Panc1 (cell line): ENCODE measurements at regions not wholly inside any gene's neighbourhood (a gene's known extent, or its start where the extent isn't known, plus 50 kb on each side); places are given as distances from the start of the nearest gene placed in this dataset.

ENCODE experiments used
- ATAC-seq: fragments of 200-7000 bp; cut with Tn5 transposase; 2 replicates; pipeline ENCODE4 v1.9.1; 2020; ENCODE audit warnings: mild to moderate bottlenecking, moderate library complexity
- BruUV-seq: library from RNA; stranded (reverse); fragments of 400-500 nt; replicated peaks from 2 replicates; lab custom pipeline; 2021; lab: Mats Ljungman, UMichigan
- CTCF ChIA-PET: fragments of 300-600 bp; sonication (Branson Sonifier 250); formaldehyde crosslinking; loops from one replicate; lab custom pipeline; 2022; ENCODE audit warnings: antibody characterized with exemption; lab: Charles Lee
- POLR2A ChIA-PET: fragments of 300-600 bp; sonication (Branson Sonifier 250); formaldehyde crosslinking; loops from one replicate; lab custom pipeline; 2022; ENCODE audit warnings: antibody characterized with exemption; lab: Charles Lee
- DNase-seq: peaks from one replicate; pipeline ENCODE4 v3.0.0-alpha.2; 2010; ENCODE audit warnings: low read depth, low spot score
- H3K27ac ChIP-seq: 2 replicates; pipeline ENCODE4 v1.5.1; 2011; ENCODE audit warnings: mild to moderate bottlenecking, low read length, inconsistent platforms
- H3K27me3 ChIP-seq: fragments of 200-500 bp; sonication (Bioruptor generic); 2 replicates; pipeline ENCODE4 v1.6.0; 2014; ENCODE audit warnings: low read length, inconsistent platforms; ENCODE audit not compliant: control insufficient read depth, insufficient read depth
- H3K36me3 ChIP-seq: fragments of 200-500 bp; sonication (Bioruptor generic); 2 replicates; pipeline ENCODE4 v1.5.1; 2014; ENCODE audit warnings: inconsistent platforms, mild to moderate bottlenecking, low read length, moderate library complexity; ENCODE audit not compliant: control insufficient read depth, insufficient read depth
- H3K4me1 ChIP-seq: 2 replicates; pipeline ENCODE4 v1.5.1; 2011; ENCODE audit warnings: inconsistent platforms, mild to moderate bottlenecking, low read length, moderate library complexity; ENCODE audit not compliant: control insufficient read depth, insufficient read depth
- H3K4me3 ChIP-seq, 2 experiments: 2 replicates each; pipeline ENCODE4 v1.5.1; 2011 to 2012; ENCODE audit warnings: low read depth in 2 of 2, low read length in 2 of 2, mild to moderate bottlenecking in 2 of 2, inconsistent platforms in 1 of 2, moderate library complexity in 1 of 2
- H3K9me3 ChIP-seq: fragments of 200-500 bp; sonication (Bioruptor generic); 2 replicates; pipeline ENCODE4 v1.5.1; 2014; ENCODE audit warnings: low read depth, mild to moderate bottlenecking, inconsistent platforms, low read length, moderate library complexity; ENCODE audit not compliant: control insufficient read depth, insufficient read depth
- CTCF ChIP-seq: fragments of 450-650 bp; IDR thresholded peaks from 2 replicates; pipeline ENCODE4 v1.5.1; 2017; ENCODE audit warnings: mild to moderate bottlenecking
- POLR2AphosphoS5 ChIP-seq: IDR thresholded peaks from 2 replicates; pipeline ENCODE4 v1.6.1; 2012; ENCODE audit warnings: mild to moderate bottlenecking, low read depth, low read length, moderate library complexity
- REST ChIP-seq, 2 experiments: IDR thresholded peaks; 2 replicates each; pipeline ENCODE4 v1.6.1; 2011 to 2012; ENCODE audit warnings: low read depth in 2 of 2, control low read depth in 1 of 2, low read length in 1 of 2, mild to moderate bottlenecking in 1 of 2, moderate library complexity in 1 of 2; ENCODE audit not compliant: insufficient read depth in 1 of 2
- SIN3A ChIP-seq: IDR thresholded peaks from 2 replicates; pipeline ENCODE4 v1.6.1; 2012; ENCODE audit warnings: low read depth, mild to moderate bottlenecking, low read length, moderate library complexity, borderline replicate concordance; ENCODE audit not compliant: insufficient read depth
- TCF7L2 ChIP-seq: IDR thresholded peaks from 2 replicates; pipeline ENCODE4 v1.6.1; 2011; ENCODE audit warnings: mild to moderate bottlenecking, low read depth, low read length, inconsistent platforms
- in situ Hi-C: cut with HindIII; loops from 2 replicates; pipeline ENCODE4 v1.10.0; 2016; ENCODE audit warnings: low sequenced_read_pairs, low pct_unique_long_range_greater_than_20kb
- intact Hi-C: fragments of 100-400 bp; cut with micrococcal nuclease; formaldehyde crosslinking; loops from one replicate; pipeline ENCODE4 v1.10.0; 2022; ENCODE audit not compliant: unreplicated experiment

- Histone ChIP-seq H3K27ac (no peak overlapping the region), H3K36me3 (no peaks in the 10 kb centered on the region), H3K4me3 (no peak overlapping the region), H3K9me3 (no peaks in the 10 kb centered on the region), H3K4me1 (no peaks in the 10 kb centered on the region), H3K27me3 (peaks cover 10% of the 10 kb centered on the region; the same call in 1 of the 2 replicates)
- no peak for TF ChIP-seq CTCF
- TF ChIP-seq SIN3A: no peak
- TF ChIP-seq TCF7L2: no peak
- no peak for TF ChIP-seq POLR2AphosphoS5
- TF ChIP-seq REST (IDR thresholded peaks at IDR 0.05; ENCODE audit: insufficient read depth in 1 of 2, low read depth in 2 of 2, low read length in 1 of 2): no peak
- no TSS peak for BruUV-seq
- ChIA-PET CTCF (no interaction called here), POLR2A (interaction anchor here (0.7 kb wide), 1 partner anchor 251 kb away, joined by 3 read pairs; no protein-coding TSS in a partner anchor)
- in situ Hi-C loops: no loop called here
- intact Hi-C loops: no loop called here
- ATAC-seq (no peak), DNase-seq (no peak)
Measured at GRCh38 chr17:77753691-77754245, 204.7 kb upstream of the TNRC6C start.

DNA sequence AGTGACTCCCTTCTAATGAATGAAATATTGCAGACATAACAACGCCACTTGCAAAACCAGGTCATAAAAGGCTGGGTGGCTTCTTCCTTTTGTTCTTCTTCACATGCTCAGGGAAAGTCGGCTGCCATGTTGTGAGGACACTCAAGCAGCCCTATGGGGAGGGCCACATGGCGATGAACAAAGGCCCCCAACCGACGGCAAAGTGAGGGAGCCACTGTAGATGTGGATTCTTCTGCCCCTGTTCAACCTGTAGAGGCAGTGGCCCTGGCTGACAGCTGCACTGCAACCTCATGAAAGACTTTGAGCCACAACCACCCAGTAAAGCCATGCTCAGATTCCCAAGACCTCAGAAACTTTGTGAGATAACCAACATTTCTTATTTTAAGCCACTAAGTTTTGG lies 203.5 kb upstream of the TNRC6C start:
- CTCF ChIA-PET: no interaction called here
- DNase-seq (no peak), ATAC-seq (no peak)
- H3K9me3 ChIP-seq: no peaks in the 10 kb centered on the region
- BruUV-seq: no TSS peak
- in situ Hi-C loops: no loop called here
- H3K27ac ChIP-seq: no peak overlapping the region
- H3K36me3 ChIP-seq: no peaks in the 10 kb centered on the region
- TF ChIP-seq SIN3A (no peak), TCF7L2 (no peak), CTCF (no peak), POLR2AphosphoS5 (no peak), REST (IDR thresholded peaks at IDR 0.05; ENCODE audit: insufficient read depth in 1 of 2, low read depth in 2 of 2, low read length in 1 of 2) (no peak)
- H3K27me3 ChIP-seq: peaks cover 10% of the 10 kb centered on the region; the same call in 1 of the 2 replicates
- POLR2A ChIA-PET: no interaction called here
- H3K4me3 ChIP-seq: no peak overlapping the region
- no peaks in the 10 kb centered on the region for H3K4me1 ChIP-seq
- intact Hi-C loops: no loop called here
